Transverse colon (tissue), 4 donors: ENCODE measurements at regions not wholly inside any gene's neighbourhood (a gene's known extent, or its start where the extent isn't known, plus 50 kb on each side); places are given as distances from the start of the nearest gene placed in this dataset.

ENCODE experiments used
- CTCF ChIP-seq, 5 experiments: fragments of 200-600 bp in 3 of 5; fragments of 450-650 bp in 2 of 5; sonication (generic) in 3 of 5; IDR thresholded peaks; 1 replicate in 2 of 5; 2 replicates in 3 of 5; pipeline ENCODE4 v1.5.1; 2016 to 2017; ENCODE audit warnings: antibody characterized with exemption in 5 of 5, inconsistent platforms in 3 of 5, mild to moderate bottlenecking in 2 of 5, moderate library complexity in 1 of 5
- EP300 ChIP-seq: sonication (generic); formaldehyde crosslinking; IDR thresholded peaks from one replicate; pipeline ENCODE4 v1.6.1; 2017; ENCODE audit warnings: antibody characterized with exemption, low read depth
- POLR2A ChIP-seq: fragments of 450-650 bp; IDR thresholded peaks from one replicate; pipeline ENCODE4 v1.6.1; 2016; ENCODE audit warnings: antibody characterized with exemption, mild to moderate bottlenecking, moderate library complexity
- POLR2AphosphoS5 ChIP-seq, 3 donors: sonication (generic); formaldehyde crosslinking; IDR thresholded peaks; one replicate each; pipeline ENCODE4 v1.6.1; 2016; ENCODE audit warnings: antibody characterized with exemption in 3 of 3

- no peak for TF ChIP-seq POLR2A
- no peak for TF ChIP-seq CTCF (IDR thresholded peaks at IDR 0.05)
- no peak for TF ChIP-seq EP300
- TF ChIP-seq POLR2AphosphoS5 (IDR thresholded peaks at IDR 0.05) = no peak
These were observed 1028.1 kb downstream of the NTRK3 start for GRCh38 chr15:87228460-87228859.
